ENCODE measurements at regions not wholly inside any gene's neighbourhood (a gene's known extent, or its start where the extent isn't known, plus 50 kb on each side); places are given as distances from the start of the nearest gene placed in this dataset.

GRCh38 chr2:44834656-44835055, 106.8 kb upstream of the SIX3 start:
- no peaks in the 10 kb centered on the region for H3K4me1 ChIP-seq (replicated peaks in 1 of 4; ENCODE audit: control insufficient read depth in 3 of 4, insufficient read depth in 4 of 4, low read length in 3 of 4)
- H3K9me3 ChIP-seq (ENCODE audit: insufficient read depth in 2 of 2, low read depth in 1 of 2, low read length in 1 of 2) = no peaks in the 10 kb centered on the region
- no peak overlapping the region for H2AK5ac ChIP-seq (ENCODE audit: low read depth, low read length)
- ChIA-PET POLR2A (ENCODE audit: partially characterized antibody) (no interaction called here), CTCF (ENCODE audit: partially characterized antibody) (interaction anchor here (0.9 to 1.2 kb wide), 2 partner anchors 26 to 67 kb away, joined by 3 to 4 read pairs; no protein-coding TSS in a partner anchor)
- no peak overlapping the region for H3K4me2 ChIP-seq (ENCODE audit: insufficient read depth in 1 of 2, low read depth in 2 of 2, low read length in 2 of 2)
- 72% methylated on average over 1 of the region's 1 CpG; no CpG with 5 or more reads in 1 of the 2 experiments for WGBS, 2 experiments (ENCODE audit: extremely low coverage in 1 of 2, insufficient coverage in 1 of 2, insufficient read length in 1 of 2, insufficient replicate concordance in 2 of 2, low coverage in 1 of 2, low lambda C conversion rate in 2 of 2, missing lambda C conversion rate in 1 of 2)
- H3K27me3 ChIP-seq (replicated peaks in 1 of 4; ENCODE audit: control insufficient read depth in 3 of 4, extremely low read depth in 1 of 4, insufficient read depth in 3 of 4, low read length in 3 of 4) = no peaks in the 10 kb centered on the region
- H2BK5ac ChIP-seq (ENCODE audit: low read depth, low read length) = no peak overlapping the region
- no peak overlapping the region for H2AFZ ChIP-seq (ENCODE audit: low read length)
- no peak overlapping the region for H3K18ac ChIP-seq (ENCODE audit: extremely low read depth, low read length)
- H4K91ac ChIP-seq (replicated peaks; ENCODE audit: insufficient read length, low read length) = no peak overlapping the region
- H4K8ac ChIP-seq (ENCODE audit: extremely low read depth, insufficient read depth, low read length) = no peak overlapping the region
- H2BK20ac ChIP-seq (ENCODE audit: low read length) = no peak overlapping the region
- no peak for FAIRE-seq
- no peaks in the 10 kb centered on the region for H3K23me2 ChIP-seq (ENCODE audit: low read depth, low read length)
- no peaks in the 10 kb centered on the region for H4K20me1 ChIP-seq (replicated peaks in 1 of 2; ENCODE audit: control insufficient read depth in 1 of 2, insufficient read depth in 2 of 2, low read length in 2 of 2)
- no peak for DNase-seq (ENCODE audit: low read depth in 1 of 2, low spot score in 2 of 2)
- H3K4ac ChIP-seq (replicated peaks; ENCODE audit: insufficient read length, low read depth, low read length) = no peak overlapping the region
- no peaks in the 10 kb centered on the region for H3K36me3 ChIP-seq (ENCODE audit: control insufficient read depth in 2 of 4, insufficient read depth in 4 of 4, low read length in 3 of 4)
- no peaks in the 10 kb centered on the region for H3K79me1 ChIP-seq (ENCODE audit: low read depth, low read length)
- no peak overlapping the region for H3K9ac ChIP-seq (replicated peaks in 1 of 4; ENCODE audit: extremely low read depth in 1 of 4, low read depth in 3 of 4, low read length in 3 of 4)
- H3K14ac ChIP-seq (ENCODE audit: insufficient read length) = no peak overlapping the region
- no peak overlapping the region for H3K4me3 ChIP-seq (ENCODE audit: extremely low read depth in 1 of 4, insufficient read depth in 2 of 4, low read depth in 3 of 4, low read length in 4 of 4)
- no peaks in the 10 kb centered on the region for H3K79me2 ChIP-seq (ENCODE audit: control insufficient read depth in 1 of 2, insufficient read depth in 2 of 2, low read length in 2 of 2)
- no peak overlapping the region for H4K5ac ChIP-seq (ENCODE audit: insufficient read length, low read depth, low read length)
- H2BK15ac ChIP-seq (ENCODE audit: low read length) = no peak overlapping the region
- no peak overlapping the region for H3K56ac ChIP-seq (replicated peaks; ENCODE audit: insufficient read length, low read depth, low read length)
- no peak overlapping the region for H2BK12ac ChIP-seq (ENCODE audit: low read depth, low read length)
- H3K23ac ChIP-seq (ENCODE audit: insufficient read length) = no peak overlapping the region
- no peak overlapping the region for H2BK120ac ChIP-seq (replicated peaks; ENCODE audit: low read depth, low read length)
- H3K27ac ChIP-seq (ENCODE audit: low read depth, low read length) = no peak overlapping the region
- TF ChIP-seq RAD21 (IDR thresholded peaks at IDR 0.05 in 1 of 2, conservative IDR thresholded peaks at IDR 0.05 in 1 of 2; ENCODE audit: low read depth in 2 of 2, low read length in 2 of 2) (no peak), POLR2A (IDR thresholded peaks at IDR 0.05; ENCODE audit: control extremely low read depth in 1 of 2, low read depth in 2 of 2, low read length in 2 of 2) (no peak), BACH1 (IDR thresholded peaks at IDR 0.05; ENCODE audit: low read length) (no peak), GABPA (IDR thresholded peaks at IDR 0.05; ENCODE audit: borderline replicate concordance, insufficient read depth, low read length) (no peak), ATF3 (IDR thresholded peaks at IDR 0.05; ENCODE audit: insufficient read depth, low read depth, low read length) (no peak), BCL11A (IDR thresholded peaks at IDR 0.05; ENCODE audit: low read depth in 2 of 2, low read length in 2 of 2) (no peak), CTBP2 (IDR thresholded peaks at IDR 0.05; ENCODE audit: borderline replicate concordance, insufficient read depth, insufficient read length, low read length) (no peak), MAX (IDR thresholded peaks at IDR 0.05) (no peak), ATF2 (IDR thresholded peaks at IDR 0.05; ENCODE audit: low read length) (no peak), TCF12 (IDR thresholded peaks at IDR 0.05; ENCODE audit: low read depth, low read length) (no peak), E2F6 (IDR thresholded peaks at IDR 0.05) (no peak), JUND (IDR thresholded peaks at IDR 0.05; ENCODE audit: low read length) (no peak)

All from H1 (cell line).